T47D (cell line): ENCODE measurements at regions not wholly inside any gene's neighbourhood (a gene's known extent, or its start where the extent isn't known, plus 50 kb on each side); places are given as distances from the start of the nearest gene placed in this dataset.

ENCODE experiments used
- DNase-seq, 2 experiments: peaks; one replicate each; pipeline versions ENCODE4 v3.0.0 to v3.0.0-alpha.2; 2011 to 2012; ENCODE audit warnings: low read depth in 1 of 2, low spot score in 1 of 2
- JUND ChIP-seq: IDR thresholded peaks from 2 replicates; pipeline ENCODE4 v1.6.1; 2012; ENCODE audit warnings: low read depth
- in situ Hi-C: cut with HindIII; loops from 2 replicates; pipeline ENCODE4 v1.10.0; 2016; ENCODE audit warnings: low sequenced_read_pairs, low pct_unique_long_range_greater_than_20kb

DNA sequence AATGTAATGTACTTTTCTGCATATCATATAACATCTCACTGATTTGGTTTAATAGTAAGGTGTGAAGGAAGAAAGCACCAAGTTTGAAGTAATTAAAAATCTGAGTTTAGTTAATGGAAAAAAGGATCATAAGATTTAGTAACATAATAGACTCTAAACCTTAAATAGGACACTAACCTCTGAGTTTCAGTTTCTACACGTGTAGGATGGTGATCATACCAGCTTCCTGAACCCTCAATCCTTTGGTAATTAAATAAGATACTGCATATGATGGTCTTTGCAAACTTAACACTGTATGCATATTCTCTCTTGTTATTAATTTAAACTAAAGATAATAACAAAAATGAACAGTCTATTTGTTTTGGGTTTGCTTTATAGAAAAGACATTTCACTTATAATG lies 216.8 kb downstream of the NUP35 start:
- TF ChIP-seq JUND = no peak
- no peak for DNase-seq
- in situ Hi-C loops = no loop called here

DNA sequence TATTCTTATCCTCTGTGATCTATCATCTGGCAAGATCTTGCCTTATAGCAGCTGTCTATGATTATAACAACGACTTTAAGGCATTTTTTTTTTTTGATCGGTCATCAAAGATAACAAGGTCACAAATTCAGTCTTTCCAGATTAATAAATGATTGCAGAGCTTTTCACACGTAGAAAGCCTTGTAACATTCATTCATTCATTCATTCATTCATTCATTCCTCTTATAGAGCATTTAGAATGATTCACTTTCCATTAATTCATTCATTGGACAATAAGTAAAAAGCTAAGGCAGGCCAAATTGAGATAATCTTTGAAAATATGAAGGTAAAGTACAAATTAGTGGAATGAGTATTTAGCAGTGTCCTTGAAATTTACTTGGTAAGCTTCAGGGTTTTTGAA lies 223.7 kb downstream of the NUP35 start:
- DNase-seq = no peak
- no peak for TF ChIP-seq JUND
- in situ Hi-C loops = no loop called here

DNA sequence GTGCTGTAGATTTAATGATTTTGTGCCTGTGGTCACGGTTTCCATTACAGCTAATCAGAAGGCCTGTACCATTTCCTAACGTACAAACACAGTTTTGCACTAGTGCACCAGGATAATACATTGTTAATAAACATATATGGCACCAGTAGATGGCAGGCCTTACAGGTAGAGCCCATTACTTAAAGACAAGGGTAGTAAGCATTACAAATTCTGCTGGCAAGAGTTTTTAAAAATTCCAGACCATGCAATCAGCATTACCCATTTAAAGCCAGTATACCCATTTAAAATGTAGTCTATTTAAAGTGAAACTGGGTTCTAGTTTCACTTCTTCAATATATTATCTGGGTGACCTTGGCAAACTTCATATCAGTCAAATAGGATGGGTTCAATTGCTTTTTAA lies 224.2 kb downstream of the NUP35 start:
- in situ Hi-C loops = no loop called here
- DNase-seq = peak in 1 of 2 experiments; percentile 3
- no peak for TF ChIP-seq JUND

DNA sequence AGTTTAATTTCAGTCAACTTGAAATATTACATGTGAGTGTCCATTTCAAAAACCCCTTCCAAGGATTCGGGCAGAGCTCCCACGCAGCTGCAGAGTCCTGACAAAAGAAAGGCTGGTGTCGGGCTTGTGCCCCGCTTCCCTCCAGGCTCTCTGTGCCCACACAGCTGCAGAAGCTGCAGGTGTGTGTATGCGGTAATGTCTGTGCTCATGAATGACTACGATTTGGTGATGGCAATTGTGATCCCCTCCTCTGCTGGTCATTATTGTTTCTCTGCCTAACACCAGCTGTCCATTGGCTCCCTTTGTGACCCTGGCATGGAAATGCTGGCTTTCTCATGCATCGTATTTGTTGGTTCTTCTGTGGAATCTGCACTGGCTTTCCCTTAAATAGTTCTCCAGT lies 224.8 kb downstream of the NUP35 start:
- no peak for DNase-seq
- in situ Hi-C loops = no loop called here
- TF ChIP-seq JUND = no peak

DNA sequence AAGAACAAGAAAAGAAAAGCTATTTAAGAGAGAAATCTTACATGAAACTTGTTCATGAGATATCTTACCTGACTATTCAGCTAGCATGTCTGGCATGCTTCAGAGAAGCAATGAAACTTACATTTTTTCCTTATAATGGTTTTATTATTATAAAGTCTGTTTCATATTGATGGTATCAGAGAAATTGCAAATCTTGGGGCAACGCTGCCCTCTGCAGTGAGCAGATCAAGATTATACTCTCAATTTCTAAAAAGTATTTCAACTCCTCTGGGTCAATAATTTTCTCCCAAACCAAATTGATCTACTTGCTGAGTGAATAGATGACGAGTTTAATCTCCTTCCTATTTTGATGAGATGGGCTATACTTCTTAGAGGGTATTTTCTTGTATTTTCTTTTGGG lies 235.6 kb downstream of the NUP35 start:
- DNase-seq = no peak
- in situ Hi-C loops = no loop called here
- TF ChIP-seq JUND = no peak

DNA sequence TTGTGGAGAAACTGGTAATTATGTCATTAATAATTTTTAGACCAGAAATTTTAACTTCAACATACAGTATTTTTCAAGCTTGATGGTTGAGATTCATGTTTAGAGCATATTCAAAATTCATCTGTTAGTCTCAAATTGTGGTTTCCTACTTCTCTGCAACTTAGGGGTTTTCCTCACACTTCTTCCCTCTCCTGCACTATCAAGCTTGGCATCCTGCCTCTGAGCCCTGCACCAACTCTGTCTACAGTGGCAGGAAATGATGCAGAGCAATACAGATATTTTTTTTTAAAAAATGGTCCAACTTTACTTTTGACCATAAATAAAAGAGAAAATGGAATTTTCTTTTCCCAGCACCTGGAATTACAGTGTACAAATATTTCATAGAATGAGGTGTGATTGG lies 247.3 kb downstream of the NUP35 start:
- in situ Hi-C loops = no loop called here
- TF ChIP-seq JUND = no peak
- DNase-seq = no peak

DNA sequence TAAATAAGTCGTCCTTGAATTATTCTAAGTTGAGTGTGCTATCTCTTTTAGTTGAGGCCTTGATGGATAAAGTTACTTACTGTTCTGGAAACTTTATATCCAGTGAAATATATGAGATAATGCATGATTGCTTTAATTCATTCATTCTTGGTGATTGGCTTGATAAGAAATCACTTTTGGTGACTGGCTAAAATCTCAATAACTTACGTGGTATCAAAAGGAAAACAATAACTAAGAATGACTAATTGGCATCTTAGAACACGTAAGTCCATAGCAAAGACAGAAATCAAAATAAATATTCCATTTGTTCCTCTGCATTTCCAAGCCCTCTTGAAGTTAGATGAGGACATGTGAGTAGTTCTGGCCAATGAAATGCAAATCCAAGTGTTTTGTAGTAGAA lies 251.6 kb downstream of the NUP35 start:
- TF ChIP-seq JUND = no peak
- in situ Hi-C loops = no loop called here
- no peak for DNase-seq

DNA sequence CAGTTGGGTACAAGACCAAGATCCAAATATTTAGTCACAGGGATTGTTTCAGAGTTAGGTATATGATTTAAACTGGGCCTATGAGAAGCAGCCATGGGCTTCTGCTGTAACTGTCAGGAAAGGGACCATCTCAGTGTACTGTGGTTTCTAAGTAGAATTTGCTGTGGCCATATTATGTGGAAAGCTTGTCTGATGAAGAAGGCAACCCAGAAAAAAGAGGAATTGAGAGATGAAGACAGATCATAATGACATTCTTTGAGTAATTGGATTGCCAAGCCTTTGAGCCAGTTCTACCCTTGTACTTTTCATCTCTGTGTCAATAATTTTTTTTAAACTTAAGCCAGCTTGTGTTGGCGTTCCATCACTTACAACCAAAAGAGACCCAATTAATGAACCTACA lies 259.6 kb downstream of the NUP35 start:
- in situ Hi-C loops = no loop called here
- no peak for TF ChIP-seq JUND
- DNase-seq = no peak

DNA sequence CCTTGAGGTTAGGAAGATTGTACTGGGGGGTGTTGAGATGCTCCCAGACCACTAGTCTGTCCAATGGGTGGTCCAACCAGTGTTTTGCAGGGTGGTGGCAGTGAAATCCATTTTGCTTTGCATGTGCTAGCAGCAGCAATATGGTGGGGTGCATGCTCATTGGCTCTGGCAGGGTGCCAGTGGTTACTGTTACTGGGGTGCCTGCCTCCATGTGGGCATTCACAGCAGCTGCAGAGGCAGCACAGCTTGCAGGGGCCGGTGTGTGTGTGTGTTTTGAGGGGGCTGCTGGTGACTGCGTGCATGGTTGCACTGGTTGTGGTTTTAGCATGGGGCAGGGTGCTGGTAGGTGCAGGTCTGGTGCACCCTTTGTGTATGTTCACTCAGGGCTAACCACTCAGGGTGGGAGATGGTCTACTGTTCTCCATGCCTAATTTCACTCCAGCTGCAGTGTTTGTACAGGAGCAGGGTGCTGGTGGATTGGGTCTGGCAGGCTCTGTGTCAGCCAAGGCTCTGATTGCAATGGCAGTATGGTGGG lies 265.4 kb downstream of the NUP35 start:
- TF ChIP-seq JUND = no peak
- no peak for DNase-seq

DNA sequence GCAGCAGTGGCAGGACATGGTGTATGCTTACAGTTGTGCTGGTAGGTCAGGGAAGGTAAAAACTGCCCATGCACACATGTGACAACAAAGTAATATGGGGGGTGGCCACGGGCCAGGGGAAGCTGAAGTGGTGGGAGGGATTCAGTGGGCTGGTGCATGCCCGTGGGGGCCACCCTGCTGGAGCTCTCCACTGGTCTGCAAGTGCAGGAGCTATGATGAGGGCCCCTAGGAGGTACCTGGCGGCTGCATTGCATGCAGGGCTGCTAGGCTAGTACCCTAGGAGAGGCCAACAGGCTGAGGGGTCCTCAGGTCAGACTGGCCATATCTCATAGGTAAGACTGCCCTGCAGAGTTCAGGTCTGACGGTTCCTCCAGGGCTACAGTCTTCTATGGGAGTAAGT lies 265.9 kb downstream of the NUP35 start:
- TF ChIP-seq JUND = no peak
- in situ Hi-C loops = no loop called here
- DNase-seq = no peak

More for the DNA sequence above, 265.4 kb downstream of the NUP35 start:
- in situ Hi-C loops = no loop called here

DNA sequence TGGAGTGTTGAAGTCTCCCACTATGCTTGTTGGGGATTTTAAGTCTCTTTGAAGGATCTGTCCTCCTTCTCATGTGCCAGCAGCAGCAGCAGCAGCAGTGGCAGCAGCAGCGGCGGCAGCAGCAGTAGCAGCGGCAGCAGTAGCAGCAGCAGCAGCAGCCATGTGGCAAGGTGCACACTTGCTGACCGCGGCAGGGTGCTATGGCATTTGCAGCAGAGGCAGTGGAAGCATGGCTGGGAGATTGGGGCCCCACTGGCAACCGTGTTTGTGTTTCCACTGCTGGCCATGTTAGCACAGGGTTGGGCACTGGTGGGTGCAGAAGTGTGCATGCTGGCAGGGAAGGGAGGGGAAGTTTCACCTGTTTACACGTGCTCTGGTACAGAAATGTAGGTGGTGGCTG lies 280.1 kb downstream of the NUP35 start:
- no peak for DNase-seq
- TF ChIP-seq JUND = no peak
- in situ Hi-C loops = no loop called here

DNA sequence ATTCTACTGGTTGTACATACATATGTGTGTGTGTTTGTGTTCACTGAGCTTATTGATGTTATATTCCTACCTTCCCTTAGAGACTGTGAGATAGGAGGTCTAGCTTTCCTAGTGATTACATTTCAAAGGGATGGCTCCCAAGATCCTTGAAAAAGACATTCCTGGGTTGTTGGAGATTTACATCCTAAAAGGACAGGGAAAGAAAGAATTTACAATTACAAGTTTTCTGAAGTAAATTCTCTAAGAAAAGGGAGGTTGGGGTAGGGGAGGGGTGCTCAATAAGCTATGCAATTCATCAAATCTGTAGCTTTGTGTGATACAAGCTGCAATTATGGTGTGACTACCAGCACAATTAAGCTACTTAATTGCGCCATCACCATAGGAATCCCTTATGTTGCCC lies 284.3 kb downstream of the NUP35 start:
- in situ Hi-C loops = no loop called here
- no peak for TF ChIP-seq JUND
- DNase-seq = no peak

DNA sequence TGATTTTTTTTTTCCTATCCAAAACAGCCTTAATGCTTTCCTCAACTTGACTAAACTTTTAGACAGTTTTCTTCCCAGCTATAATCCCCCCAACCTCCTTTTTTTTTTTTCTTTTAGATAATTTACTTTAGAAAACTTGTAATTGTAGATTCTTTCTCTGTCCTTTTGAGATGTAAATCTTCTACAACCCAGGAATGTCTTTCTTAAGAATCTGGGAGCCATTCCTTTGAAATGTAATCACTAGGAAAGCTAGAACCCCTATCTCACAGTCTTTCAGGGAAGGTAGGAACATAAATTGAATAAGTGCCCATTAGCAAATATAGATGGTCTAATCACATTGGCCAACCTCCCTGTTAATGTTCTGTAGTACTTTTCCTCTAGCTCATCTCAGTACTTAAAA lies 285.4 kb downstream of the NUP35 start:
- DNase-seq = no peak
- no peak for TF ChIP-seq JUND
- in situ Hi-C loops = no loop called here

DNA sequence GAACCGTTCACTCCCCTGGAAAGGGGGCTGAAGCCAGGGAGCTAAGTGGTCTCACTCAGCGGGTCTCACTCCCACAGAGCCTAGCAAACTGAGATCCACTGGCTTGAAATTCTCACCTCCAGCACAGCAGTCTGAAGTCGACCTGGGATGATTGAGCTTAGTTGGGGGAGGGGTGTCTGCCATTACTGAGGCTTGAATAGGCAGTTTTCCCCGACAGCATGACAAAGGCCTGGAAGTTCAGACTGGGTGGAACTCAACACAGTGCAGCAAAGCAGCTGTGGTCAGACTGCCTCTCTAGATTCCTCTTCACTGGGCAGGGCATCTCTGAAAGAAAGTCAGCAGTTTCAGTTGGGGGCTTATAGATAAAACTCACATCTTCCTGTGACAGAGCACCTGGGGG lies 292.5 kb downstream of the NUP35 start:
- in situ Hi-C loops = no loop called here
- no peak for TF ChIP-seq JUND
- no peak for DNase-seq

DNA sequence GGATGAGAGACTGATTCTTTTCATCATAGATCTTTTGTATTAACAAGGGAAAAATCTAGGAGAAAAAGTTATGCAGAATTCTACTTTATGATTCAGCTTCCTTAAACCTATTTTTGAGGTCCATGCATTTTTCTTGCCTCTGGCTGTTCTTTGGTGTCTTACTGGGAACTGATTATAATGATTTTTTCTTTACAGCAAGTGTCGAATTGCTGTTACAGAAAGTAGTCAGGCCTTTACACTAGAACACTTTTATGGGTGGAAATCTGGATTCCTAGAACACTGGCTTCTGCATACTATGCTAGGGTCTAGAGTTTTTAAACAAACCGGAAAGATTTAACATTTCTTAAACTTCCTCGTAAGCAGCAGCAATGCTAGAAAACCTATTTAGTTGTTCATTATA lies 302.6 kb downstream of the NUP35 start:
- TF ChIP-seq JUND = no peak
- in situ Hi-C loops = no loop called here
- no peak for DNase-seq
